ENCODE measurements at regions not wholly inside any gene's neighbourhood (a gene's known extent, or its start where the extent isn't known, plus 50 kb on each side); places are given as distances from the start of the nearest gene placed in this dataset.

- TF ChIP-seq POLR2AphosphoS5 (IDR thresholded peaks at IDR 0.05): no peak
- TF ChIP-seq POLR2A (IDR thresholded peaks at IDR 0.05): no peak
- TF ChIP-seq CTCF (IDR thresholded peaks at IDR 0.05): no peak
- TF ChIP-seq EP300 (IDR thresholded peaks at IDR 0.05): no peak
These were observed 91.4 kb downstream of the RPRM start for GRCh38 chr2:153387203-153387602.
